ENCODE measurements at regions not wholly inside any gene's neighbourhood (a gene's known extent, or its start where the extent isn't known, plus 50 kb on each side); places are given as distances from the start of the nearest gene placed in this dataset.

DNA sequence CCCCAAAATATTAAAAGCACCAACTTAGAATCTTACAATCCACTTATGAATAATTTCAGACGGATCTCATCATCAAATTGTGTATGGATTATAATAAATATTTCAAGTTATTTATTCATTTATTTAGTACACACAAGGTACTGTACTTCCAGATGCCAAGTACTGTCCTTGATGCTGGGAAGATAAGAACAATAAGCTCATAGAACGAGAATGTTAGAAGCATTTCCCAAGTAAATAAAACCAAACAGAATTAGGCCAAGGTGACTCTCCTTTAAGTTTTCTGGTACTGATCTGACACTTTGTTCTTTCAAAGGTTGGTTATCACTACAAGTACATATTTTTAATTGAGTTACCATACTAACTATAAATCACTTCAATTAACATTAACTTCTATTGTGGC lies 416.1 kb upstream of the ETAA1 start:
- TF ChIP-seq CTCF (conservative IDR thresholded peaks at IDR 0.05; ENCODE audit: low read depth, low read length) (no peak), CHD1 (IDR thresholded peaks at IDR 0.05; ENCODE audit: low read depth, low read length) (no peak), POLR2A (IDR thresholded peaks at IDR 0.05; ENCODE audit: low read depth, low read length) (no peak), CEBPB (IDR thresholded peaks at IDR 0.05; ENCODE audit: low read depth, low read length) (no peak)

Data from IMR-90 (cell line).